Gastrocnemius medialis (tissue), 4 donors: ENCODE measurements at regions not wholly inside any gene's neighbourhood (a gene's known extent, or its start where the extent isn't known, plus 50 kb on each side); places are given as distances from the start of the nearest gene placed in this dataset.

Experiments
- ATAC-seq, 2 donors: fragments of 150-250 bp; one replicate each; pipeline ENCODE4 v1.9.1; 2016
- DNase-seq, 2 donors: peaks; one replicate each; pipeline ENCODE4 v3.0.0-alpha.2; 2019
- H3K27ac ChIP-seq, 4 donors: fragments of 200-600 bp; sonication (generic); 1 replicate in 1 of 4; 2 replicates in 3 of 4; pipeline ENCODE4 v1.5.1; 2016 to 2018; ENCODE audit warnings: mild to moderate bottlenecking in 2 of 4, moderate library complexity in 1 of 4
- H3K27me3 ChIP-seq, 3 donors: fragments of 200-600 bp; sonication (generic) in 2 of 3; 1 replicate in 1 of 3; 2 replicates in 2 of 3; pipeline versions ENCODE4 v1.5.1 to v1.6.0; 2016 to 2019; ENCODE audit warnings: mild to moderate bottlenecking in 1 of 3, moderate library complexity in 1 of 3
- H3K36me3 ChIP-seq, 2 donors: fragments of 200-600 bp; sonication (generic) in 1 of 2; one replicate each; pipeline ENCODE4 v1.5.1; 2017 to 2018
- H3K4me1 ChIP-seq, 2 donors: fragments of 200-600 bp; sonication (generic) in 1 of 2; one replicate each; pipeline ENCODE4 v1.5.1; 2016 to 2017; ENCODE audit warnings: mild to moderate bottlenecking in 2 of 2
- H3K4me3 ChIP-seq, 4 donors: fragments of 200-600 bp; sonication (generic) in 3 of 4; 1 replicate in 1 of 4; 2 replicates in 3 of 4; pipeline ENCODE4 v1.5.1; 2016 to 2019; ENCODE audit warnings: mild to moderate bottlenecking in 2 of 4
- H3K9me3 ChIP-seq, 3 donors: fragments of 200-600 bp; sonication (generic) in 2 of 3; 1 replicate in 1 of 3; 2 replicates in 2 of 3; pipeline ENCODE4 v1.5.1; 2016 to 2019
- CTCF ChIP-seq, 5 experiments: fragments of 450-650 bp in 3 of 5; fragments of 200-600 bp in 2 of 5; sonication (generic) in 2 of 5; IDR thresholded peaks in 4 of 5; conservative IDR thresholded peaks in 1 of 5; 1 replicate in 4 of 5; 2 replicates in 1 of 5; pipeline ENCODE4 v1.5.1; 2016 to 2019; ENCODE audit warnings: antibody characterized with exemption in 5 of 5, mild to moderate bottlenecking in 3 of 5, moderate library complexity in 3 of 5
- POLR2A ChIP-seq, 2 donors: fragments of 450-650 bp; IDR thresholded peaks; one replicate each; pipeline ENCODE4 v1.6.1; 2017; ENCODE audit warnings: antibody characterized with exemption in 2 of 2, mild to moderate bottlenecking in 2 of 2, moderate library complexity in 2 of 2
- in situ Hi-C, 4 donors: fragments of 200-750 bp; cut with MboI; loops; one replicate each; pipeline versions ENCODE4 v1.15.0 to v1.8.0; 2017; ENCODE audit warnings: low sequenced_read_pairs in 4 of 4
- intact Hi-C: fragments of 100-400 bp; cut with DNase I; formaldehyde crosslinking; loops from one replicate; pipeline ENCODE4 v1.15.1; 2023; ENCODE audit warnings: low total_unique reads

GRCh38 chr4:58411904-58412303 is 1301.7 kb upstream of the IGFBP7 start:
- ATAC-seq, result no peak
- H3K4me3 ChIP-seq, result no peak overlapping the region
- TF ChIP-seq POLR2A (IDR thresholded peaks at IDR 0.05) (no peak), CTCF (IDR thresholded peaks at IDR 0.05 in 4 of 5, conservative IDR thresholded peaks at IDR 0.05 in 1 of 5) (no peak)

GRCh38 chr4:58406762-58407161 is 1296.6 kb upstream of the IGFBP7 start:
- Histone ChIP-seq H3K27ac (no peak overlapping the region), H3K36me3 (no peaks in the 10 kb centered on the region), H3K4me1 (no peaks in the 10 kb centered on the region), H3K27me3 (no peaks in the 10 kb centered on the region), H3K4me3 (no peak overlapping the region), H3K9me3 (no peaks in the 10 kb centered on the region)
- no peak for ATAC-seq
- in situ Hi-C loops (no loop called here), intact Hi-C loops (no loop called here)
- no peak for TF ChIP-seq CTCF (IDR thresholded peaks at IDR 0.05 in 4 of 5, conservative IDR thresholded peaks at IDR 0.05 in 1 of 5)
- TF ChIP-seq POLR2A (IDR thresholded peaks at IDR 0.05), result no peak
- DNase-seq, result no peak

More at GRCh38 chr4:58411904-58412303, 1301.7 kb upstream of the IGFBP7 start:
- Histone ChIP-seq H3K27ac (no peak overlapping the region), H3K9me3 (no peaks in the 10 kb centered on the region), H3K4me1 (no peaks in the 10 kb centered on the region), H3K36me3 (no peaks in the 10 kb centered on the region), H3K27me3 (no peaks in the 10 kb centered on the region)
- in situ Hi-C loops (no loop called here), intact Hi-C loops (no loop called here)
- no peak for DNase-seq

- no peaks in the 10 kb centered on the region for H3K4me1 ChIP-seq
- no peak for ATAC-seq
- no peaks in the 10 kb centered on the region for H3K27me3 ChIP-seq
- no peak overlapping the region for H3K4me3 ChIP-seq
- intact Hi-C loops, result no loop called here
- no peaks in the 10 kb centered on the region for H3K9me3 ChIP-seq
- H3K27ac ChIP-seq, result no peak overlapping the region
- no peaks in the 10 kb centered on the region for H3K36me3 ChIP-seq
- DNase-seq, result no peak
- in situ Hi-C loops, result no loop called here
- TF ChIP-seq CTCF (IDR thresholded peaks at IDR 0.05 in 4 of 5, conservative IDR thresholded peaks at IDR 0.05 in 1 of 5) (no peak), POLR2A (IDR thresholded peaks at IDR 0.05) (no peak)
Observed at GRCh38 chr4:58368221-58368620, 1258.0 kb upstream of the IGFBP7 start.

- H3K36me3 ChIP-seq, result no peaks in the 10 kb centered on the region
- DNase-seq (no peak), ATAC-seq (no peak)
- intact Hi-C loops (no loop called here), in situ Hi-C loops (no loop called here)
- H3K9me3 ChIP-seq, result no peaks in the 10 kb centered on the region
- no peak overlapping the region for H3K27ac ChIP-seq
- no peak for TF ChIP-seq POLR2A (IDR thresholded peaks at IDR 0.05)
- no peak for TF ChIP-seq CTCF (IDR thresholded peaks at IDR 0.05 in 4 of 5, conservative IDR thresholded peaks at IDR 0.05 in 1 of 5)
- H3K27me3 ChIP-seq, result no peaks in the 10 kb centered on the region
- H3K4me1 ChIP-seq, result no peaks in the 10 kb centered on the region
- no peak overlapping the region for H3K4me3 ChIP-seq
Observed at GRCh38 chr4:58360354-58361133, 1250.4 kb upstream of the IGFBP7 start.

GRCh38 chr4:58359590-58359989 is 1249.4 kb upstream of the IGFBP7 start:
- TF ChIP-seq CTCF (IDR thresholded peaks at IDR 0.05 in 4 of 5, conservative IDR thresholded peaks at IDR 0.05 in 1 of 5) (no peak), POLR2A (IDR thresholded peaks at IDR 0.05) (no peak)
- intact Hi-C loops (no loop called here), in situ Hi-C loops (no loop called here)
- no peaks in the 10 kb centered on the region for H3K9me3 ChIP-seq
- no peak overlapping the region for H3K27ac ChIP-seq
- DNase-seq, result no peak
- ATAC-seq, result no peak
- no peaks in the 10 kb centered on the region for H3K36me3 ChIP-seq
- H3K4me1 ChIP-seq, result no peaks in the 10 kb centered on the region
- H3K4me3 ChIP-seq, result no peak overlapping the region
- no peaks in the 10 kb centered on the region for H3K27me3 ChIP-seq
